GM23248 (cell line): ENCODE measurements at regions not wholly inside any gene's neighbourhood (a gene's known extent, or its start where the extent isn't known, plus 50 kb on each side); places are given as distances from the start of the nearest gene placed in this dataset.

Experiments
- EZH2 ChIP-seq: fragments of 200-600 bp; sonication (generic); IDR thresholded peaks from 2 replicates; pipeline ENCODE4 v1.6.1; 2018; ENCODE audit warnings: antibody characterized with exemption, mild to moderate bottlenecking; ENCODE audit not compliant: insufficient read depth, poor library complexity, severe bottlenecking
- EZH2phosphoT487 ChIP-seq: fragments of 200-600 bp; sonication (generic); IDR thresholded peaks from 2 replicates; pipeline ENCODE4 v1.6.1; 2018; ENCODE audit warnings: antibody characterized with exemption, moderate library complexity, mild to moderate bottlenecking, low read depth; ENCODE audit not compliant: insufficient read depth

DNA sequence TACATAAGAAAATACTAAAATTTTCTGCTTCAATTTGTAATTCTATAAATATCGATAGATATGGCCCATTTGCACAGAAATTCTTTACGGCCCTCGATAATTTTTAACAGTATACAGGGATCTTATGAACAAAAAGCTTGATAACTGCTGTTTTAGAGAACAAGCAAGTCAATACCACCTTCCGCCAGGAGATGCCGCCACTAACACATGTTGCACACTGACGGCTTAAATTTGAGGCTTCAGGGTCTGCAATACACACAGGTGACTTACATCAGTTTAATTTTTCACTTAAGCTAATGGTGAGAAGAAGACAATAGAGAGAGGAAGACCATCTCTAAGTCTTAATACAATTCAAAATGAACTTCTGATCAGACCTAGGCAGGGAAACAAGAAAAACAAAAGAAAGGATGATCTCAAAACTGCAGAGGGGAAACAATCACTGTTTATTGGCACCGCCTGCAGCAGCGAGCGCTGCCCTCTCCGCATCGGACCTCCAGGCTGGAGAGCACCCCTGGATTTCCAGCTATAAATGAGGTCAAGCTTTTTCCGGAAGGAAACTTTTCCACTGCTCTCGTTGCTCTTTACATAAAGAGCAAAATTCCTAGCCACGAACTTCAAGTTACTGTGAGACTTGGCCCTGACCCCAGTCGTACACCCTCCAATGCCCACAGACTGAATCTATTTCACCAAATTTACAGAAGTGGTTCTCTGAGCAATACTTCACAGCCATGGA, 53.9 kb downstream of the OTOR start:
- TF ChIP-seq EZH2 (no peak), EZH2phosphoT487 (no peak)
